NOMO-1 treated with dmso at 0.1 percent for 144 hours (cell line): ENCODE measurements at regions not wholly inside any gene's neighbourhood (a gene's known extent, or its start where the extent isn't known, plus 50 kb on each side); places are given as distances from the start of the nearest gene placed in this dataset.
"Not testable (repeated sequence)": the region's sequence is repeated elsewhere in the genome, so short reads cannot be mapped to it uniquely, and the experiment has no call there.

ENCODE experiments used
- DNase-seq: peaks from one replicate; lab custom pipeline; 2025; ENCODE audit not compliant: unreplicated experiment; lab: John Stamatoyannopoulos, UW

GRCh38 chr6:30832864-30833263 lies 51.5 kb upstream of the DDR1 start:
- DNase-seq = no peak

GRCh38 chr6:30830438-30830837 lies 53.9 kb upstream of the DDR1 start:
- peak; percentile 19 for DNase-seq

GRCh38 chr6:30829639-30830255 lies 54.6 kb upstream of the DDR1 start:
- DNase-seq = no peak

GRCh38 chr6:30829033-30829432 lies 55.3 kb upstream of the DDR1 start:
- no peak for DNase-seq

GRCh38 chr6:30828027-30828962 lies 56.0 kb upstream of the DDR1 start:
- peak; percentile 57 for DNase-seq

- no peak for DNase-seq
Observed at GRCh38 chr6:30826961-30827342, 57.4 kb upstream of the DDR1 start.

GRCh38 chr6:30824698-30825097 lies 59.6 kb upstream of the DDR1 start:
- DNase-seq = no peak

GRCh38 chr6:30823534-30823865 lies 60.8 kb upstream of the DDR1 start:
- no peak for DNase-seq

- DNase-seq = no peak
Observed at GRCh38 chr6:30821862-30822784, 62.2 kb upstream of the DDR1 start.

- DNase-seq = no peak
Observed at GRCh38 chr6:30820193-30820592, 64.1 kb upstream of the DDR1 start.

- DNase-seq = no peak
Observed at GRCh38 chr6:30819297-30819917, 64.9 kb upstream of the DDR1 start.

GRCh38 chr6:30818391-30818841 lies 65.9 kb upstream of the DDR1 start:
- DNase-seq = no peak

GRCh38 chr6:30816791-30817739 lies 67.3 kb upstream of the DDR1 start:
- no peak for DNase-seq

- not testable (repeated sequence) for DNase-seq
Observed at GRCh38 chr6:30816296-30816695, 68.0 kb upstream of the DDR1 start.

- not testable (repeated sequence) for DNase-seq
Observed at GRCh38 chr6:30815041-30815742, 69.1 kb upstream of the DDR1 start.

GRCh38 chr6:30814146-30815040 lies 69.9 kb upstream of the DDR1 start:
- peak; percentile 30 for DNase-seq

GRCh38 chr6:30813631-30814145 lies 69.3 kb upstream of the IER3 start:
- no peak for DNase-seq

GRCh38 chr6:30810813-30811339 lies 66.5 kb upstream of the IER3 start:
- DNase-seq = no peak
